ENCODE measurements at regions not wholly inside any gene's neighbourhood (a gene's known extent, or its start where the extent isn't known, plus 50 kb on each side); places are given as distances from the start of the nearest gene placed in this dataset.

GRCh38 chr12:17278946-17279345, 673.0 kb upstream of the LMO3 start:
- no peak for TF ChIP-seq POLR2A (IDR thresholded peaks at IDR 0.05)
- TF ChIP-seq, protein P1, sequence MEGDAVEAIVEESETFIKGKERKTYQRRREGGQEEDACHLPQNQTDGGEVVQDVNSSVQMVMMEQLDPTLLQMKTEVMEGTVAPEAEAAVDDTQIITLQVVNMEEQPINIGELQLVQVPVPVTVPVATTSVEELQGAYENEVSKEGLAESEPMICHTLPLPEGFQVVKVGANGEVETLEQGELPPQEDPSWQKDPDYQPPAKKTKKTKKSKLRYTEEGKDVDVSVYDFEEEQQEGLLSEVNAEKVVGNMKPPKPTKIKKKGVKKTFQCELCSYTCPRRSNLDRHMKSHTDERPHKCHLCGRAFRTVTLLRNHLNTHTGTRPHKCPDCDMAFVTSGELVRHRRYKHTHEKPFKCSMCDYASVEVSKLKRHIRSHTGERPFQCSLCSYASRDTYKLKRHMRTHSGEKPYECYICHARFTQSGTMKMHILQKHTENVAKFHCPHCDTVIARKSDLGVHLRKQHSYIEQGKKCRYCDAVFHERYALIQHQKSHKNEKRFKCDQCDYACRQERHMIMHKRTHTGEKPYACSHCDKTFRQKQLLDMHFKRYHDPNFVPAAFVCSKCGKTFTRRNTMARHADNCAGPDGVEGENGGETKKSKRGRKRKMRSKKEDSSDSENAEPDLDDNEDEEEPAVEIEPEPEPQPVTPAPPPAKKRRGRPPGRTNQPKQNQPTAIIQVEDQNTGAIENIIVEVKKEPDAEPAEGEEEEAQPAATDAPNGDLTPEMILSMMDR (IDR thresholded peaks at IDR 0.05 in 4 of 5, conservative IDR thresholded peaks at IDR 0.05 in 1 of 5): no peak
